ENCODE measurements at regions not wholly inside any gene's neighbourhood (a gene's known extent, or its start where the extent isn't known, plus 50 kb on each side); places are given as distances from the start of the nearest gene placed in this dataset.

DNA sequence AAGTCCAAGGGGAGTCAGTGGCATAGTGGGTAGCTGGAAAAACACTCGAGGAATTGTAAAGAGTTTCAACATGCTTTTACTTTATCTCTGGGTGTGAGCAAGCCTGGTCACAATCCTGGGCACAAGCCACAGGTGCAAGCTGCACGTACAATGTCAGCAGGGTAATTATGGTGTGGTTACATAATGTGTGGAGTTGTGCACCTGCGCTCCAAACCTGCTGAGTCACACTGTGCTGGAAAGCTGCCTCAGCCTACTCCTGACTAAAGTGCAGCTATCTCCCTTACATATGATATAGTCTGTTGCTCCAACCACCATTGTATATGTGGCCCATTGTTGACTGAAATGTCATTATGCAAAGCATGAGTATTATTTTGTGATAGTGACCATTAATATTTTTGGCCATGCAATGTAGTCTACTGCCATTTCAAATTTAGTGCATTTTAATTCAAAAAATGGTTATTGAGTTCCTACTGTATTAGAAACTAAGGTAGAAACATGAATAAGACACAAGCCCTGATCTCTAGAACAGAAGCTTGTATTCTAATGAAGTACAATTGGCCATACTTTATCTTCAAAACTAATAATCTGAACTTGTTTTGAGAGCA lies 160.9 kb upstream of the SLC30A5 start:
- no peak overlapping the region for H3K9ac ChIP-seq (ENCODE audit: low read length)
- peaks cover 14% of the 10 kb centered on the region for H3K9me3 ChIP-seq (ENCODE audit: low read length)
- no peaks in the 10 kb centered on the region for H3K9me2 ChIP-seq (ENCODE audit: low read depth, low read length)

GRCh38 chr5:68942169-68942568 lies 151.6 kb upstream of the SLC30A5 start:
- H3K27me3 ChIP-seq (ENCODE audit: insufficient read depth, low read length) = no peaks in the 10 kb centered on the region

More for the DNA sequence above, 160.9 kb upstream of the SLC30A5 start:
- H3K27me3 ChIP-seq (ENCODE audit: insufficient read depth, low read length) = no peaks in the 10 kb centered on the region
- H3K36me3 ChIP-seq (ENCODE audit: insufficient read depth, low read length) = no peaks in the 10 kb centered on the region
- H3K79me2 ChIP-seq (ENCODE audit: insufficient read depth, low read length) = no peaks in the 10 kb centered on the region
- no peak overlapping the region for H3K4me3 ChIP-seq (ENCODE audit: low read depth, low read length, poor library complexity, severe bottlenecking)
- TF ChIP-seq, protein P1, sequence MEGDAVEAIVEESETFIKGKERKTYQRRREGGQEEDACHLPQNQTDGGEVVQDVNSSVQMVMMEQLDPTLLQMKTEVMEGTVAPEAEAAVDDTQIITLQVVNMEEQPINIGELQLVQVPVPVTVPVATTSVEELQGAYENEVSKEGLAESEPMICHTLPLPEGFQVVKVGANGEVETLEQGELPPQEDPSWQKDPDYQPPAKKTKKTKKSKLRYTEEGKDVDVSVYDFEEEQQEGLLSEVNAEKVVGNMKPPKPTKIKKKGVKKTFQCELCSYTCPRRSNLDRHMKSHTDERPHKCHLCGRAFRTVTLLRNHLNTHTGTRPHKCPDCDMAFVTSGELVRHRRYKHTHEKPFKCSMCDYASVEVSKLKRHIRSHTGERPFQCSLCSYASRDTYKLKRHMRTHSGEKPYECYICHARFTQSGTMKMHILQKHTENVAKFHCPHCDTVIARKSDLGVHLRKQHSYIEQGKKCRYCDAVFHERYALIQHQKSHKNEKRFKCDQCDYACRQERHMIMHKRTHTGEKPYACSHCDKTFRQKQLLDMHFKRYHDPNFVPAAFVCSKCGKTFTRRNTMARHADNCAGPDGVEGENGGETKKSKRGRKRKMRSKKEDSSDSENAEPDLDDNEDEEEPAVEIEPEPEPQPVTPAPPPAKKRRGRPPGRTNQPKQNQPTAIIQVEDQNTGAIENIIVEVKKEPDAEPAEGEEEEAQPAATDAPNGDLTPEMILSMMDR (IDR thresholded peaks at IDR 0.05; ENCODE audit: low read length) = no peak
- no peak overlapping the region for H3K4me2 ChIP-seq (ENCODE audit: low read length)
- H3K4me1 ChIP-seq (ENCODE audit: insufficient read depth, low read length, severe bottlenecking) = no peaks in the 10 kb centered on the region
- H2AFZ ChIP-seq (ENCODE audit: low read length) = no peak overlapping the region
- H3K27ac ChIP-seq (ENCODE audit: low read depth, low read length, poor library complexity, severe bottlenecking) = no peak overlapping the region
- H4K20me1 ChIP-seq (ENCODE audit: insufficient read depth, low read length) = no peaks in the 10 kb centered on the region
- no peaks in the 10 kb centered on the region for H3F3A ChIP-seq (ENCODE audit: insufficient read depth, low read length)

GRCh38 chr5:68946728-68947127 lies 147.1 kb upstream of the SLC30A5 start:
- no peak for TF ChIP-seq EZH2 (IDR thresholded peaks at IDR 0.05; ENCODE audit: borderline replicate concordance, low read length)
- TF ChIP-seq, protein P1 (IDR thresholded peaks at IDR 0.05; ENCODE audit: low read length) = no peak
- no peak overlapping the region for H3K27ac ChIP-seq (ENCODE audit: low read depth, low read length, poor library complexity, severe bottlenecking)
- no peaks in the 10 kb centered on the region for H4K20me1 ChIP-seq (ENCODE audit: insufficient read depth, low read length)
- no peaks in the 10 kb centered on the region for H3F3A ChIP-seq (ENCODE audit: insufficient read depth, low read length)
- no peak overlapping the region for H3K4me2 ChIP-seq (ENCODE audit: low read length)
- no peaks in the 10 kb centered on the region for H3K79me2 ChIP-seq (ENCODE audit: insufficient read depth, low read length)
- H3K9me2 ChIP-seq (ENCODE audit: low read depth, low read length) = no peaks in the 10 kb centered on the region
- no peaks in the 10 kb centered on the region for H3K27me3 ChIP-seq (ENCODE audit: insufficient read depth, low read length)
- no peaks in the 10 kb centered on the region for H3K4me1 ChIP-seq (ENCODE audit: insufficient read depth, low read length, severe bottlenecking)
- H3K9me3 ChIP-seq (ENCODE audit: low read length) = no peaks in the 10 kb centered on the region
- H3K9ac ChIP-seq (ENCODE audit: low read length) = no peak overlapping the region
- H3K4me3 ChIP-seq (ENCODE audit: low read depth, low read length, poor library complexity, severe bottlenecking) = no peak overlapping the region
- H2AFZ ChIP-seq (ENCODE audit: low read length) = no peak overlapping the region
- no peaks in the 10 kb centered on the region for H3K36me3 ChIP-seq (ENCODE audit: insufficient read depth, low read length)

More at GRCh38 chr5:68942169-68942568, 151.6 kb upstream of the SLC30A5 start:
- Histone ChIP-seq H3K4me1 (ENCODE audit: insufficient read depth, low read length, severe bottlenecking) (no peaks in the 10 kb centered on the region), H3K9ac (ENCODE audit: low read length) (no peak overlapping the region), H3K36me3 (ENCODE audit: insufficient read depth, low read length) (no peaks in the 10 kb centered on the region), H3K27ac (ENCODE audit: low read depth, low read length, poor library complexity, severe bottlenecking) (no peak overlapping the region), H3K4me3 (ENCODE audit: low read depth, low read length, poor library complexity, severe bottlenecking) (no peak overlapping the region), H4K20me1 (ENCODE audit: insufficient read depth, low read length) (no peaks in the 10 kb centered on the region), H3K4me2 (ENCODE audit: low read length) (no peak overlapping the region), H3F3A (ENCODE audit: insufficient read depth, low read length) (no peaks in the 10 kb centered on the region), H3K79me2 (ENCODE audit: insufficient read depth, low read length) (no peaks in the 10 kb centered on the region), H3K9me2 (ENCODE audit: low read depth, low read length) (no peaks in the 10 kb centered on the region), H2AFZ (ENCODE audit: low read length) (no peak overlapping the region), H3K9me3 (ENCODE audit: low read length) (no peaks in the 10 kb centered on the region)
- TF ChIP-seq, protein P1 (IDR thresholded peaks at IDR 0.05; ENCODE audit: low read length) = no peak
- TF ChIP-seq EZH2 (IDR thresholded peaks at IDR 0.05; ENCODE audit: borderline replicate concordance, low read length) = no peak
